ENCODE measurements at regions not wholly inside any gene's neighbourhood (a gene's known extent, or its start where the extent isn't known, plus 50 kb on each side); places are given as distances from the start of the nearest gene placed in this dataset.
A peak's percentile ranks its signal among the peaks of the same experiment; 100 is the strongest.

DNA sequence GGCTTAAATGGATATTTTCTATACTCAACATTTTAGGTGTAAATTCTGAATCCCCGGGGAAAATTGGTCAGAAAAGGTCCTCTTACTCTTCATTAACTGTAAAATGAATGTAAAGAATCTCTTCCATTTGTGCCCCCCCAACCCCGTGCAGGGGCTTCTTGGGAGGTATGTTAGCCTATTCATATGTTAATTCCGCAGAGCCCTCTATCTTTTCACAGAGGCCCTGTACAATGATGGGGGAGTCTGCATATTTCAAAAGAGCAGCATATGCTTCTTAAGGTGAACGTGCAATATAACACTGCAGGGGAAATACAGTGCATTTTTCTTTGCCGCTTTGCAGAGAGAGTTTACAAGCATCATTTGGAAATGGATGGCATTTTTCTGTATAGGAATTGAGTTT is 88.5 kb upstream of the CXorf66 start:
- Histone ChIP-seq H3K27me3 (ENCODE audit: insufficient read depth) (no peaks in the 10 kb centered on the region), H3F3A (replicated peaks; ENCODE audit: low read depth) (no peaks in the 10 kb centered on the region), H4K20me1 (replicated peaks; ENCODE audit: insufficient read depth) (no peaks in the 10 kb centered on the region), H3K4me2 (peak overlapping the region; percentile 58; the same call in 1 of the 2 replicates), H3K27ac (ENCODE audit: low read depth) (no peak overlapping the region), H3K4me3 (no peak overlapping the region; the same call in 1 of the 2 replicates), H3K79me2 (replicated peaks; ENCODE audit: insufficient read depth) (no peaks in the 10 kb centered on the region), H3K36me3 (ENCODE audit: insufficient read depth) (no peaks in the 10 kb centered on the region), H3K4me1 (ENCODE audit: insufficient read depth) (peaks cover 32% of the 10 kb centered on the region), H3K9me2 (ENCODE audit: insufficient read depth) (no peaks in the 10 kb centered on the region), H2AFZ (no peak overlapping the region)
- Mint-ChIP-seq H3K9me3 (no peaks in the 10 kb centered on the region), H3K4me1 (peaks cover 23% of the 10 kb centered on the region; the same call in 2 of the 3 replicates), H3K27ac (no peak overlapping the region), H3K36me3 (ENCODE audit: low read depth) (no peaks in the 10 kb centered on the region), H3K27me3 (ENCODE audit: insufficient read depth, low read depth, poor library complexity) (peaks cover 10% of the 10 kb centered on the region), H3K4me3 (no peak overlapping the region)
- ATAC-seq: no peak
- peak; percentile 35 for DNase-seq (ENCODE audit: low spot score)
- TF ChIP-seq ZNF331 (CRISPR knock-in tag; IDR thresholded peaks at IDR 0.05; ENCODE audit: low read depth) (no peak), REST (IDR thresholded peaks at IDR 0.05; ENCODE audit: unreplicated experiment) (no peak)

DNA sequence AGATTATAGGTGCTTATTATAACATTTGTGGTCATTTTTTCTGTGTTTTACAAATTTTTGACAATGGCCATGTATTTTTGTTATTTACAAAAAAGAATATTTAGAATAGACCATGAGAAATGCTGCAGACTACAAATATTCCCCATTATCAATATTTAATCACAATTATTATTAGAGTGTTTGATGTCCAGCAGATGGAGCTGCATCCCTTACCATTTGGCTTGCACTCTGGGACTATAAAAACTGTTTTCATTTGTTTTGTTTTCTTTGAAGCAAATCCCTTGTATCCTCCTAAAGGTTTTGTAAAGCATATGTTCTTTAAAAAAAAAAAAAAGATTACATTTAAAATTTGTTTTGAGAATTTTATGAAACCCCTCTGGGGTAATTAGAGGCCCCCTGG is 85.6 kb upstream of the CXorf66 start:
- no peak for ATAC-seq
- H3K4me2 ChIP-seq: no peak overlapping the region; the same call in 1 of the 2 replicates
- H3K27ac ChIP-seq (ENCODE audit: low read depth): no peak overlapping the region
- Mint-ChIP-seq H3K4me3 (no peak overlapping the region), H3K27ac (no peak overlapping the region), H3K4me1 (peaks cover 18% of the 10 kb centered on the region; the same call in 2 of the 3 replicates), H3K36me3 (ENCODE audit: low read depth) (no peaks in the 10 kb centered on the region), H3K27me3 (ENCODE audit: insufficient read depth, low read depth, poor library complexity) (peaks cover 6% of the 10 kb centered on the region), H3K9me3 (no peaks in the 10 kb centered on the region)
- no peak overlapping the region for H2AFZ ChIP-seq
- H3K27me3 ChIP-seq (ENCODE audit: insufficient read depth): no peaks in the 10 kb centered on the region
- no peaks in the 10 kb centered on the region for H3K9me2 ChIP-seq (ENCODE audit: insufficient read depth)
- no peaks in the 10 kb centered on the region for H3K36me3 ChIP-seq (ENCODE audit: insufficient read depth)
- no peak overlapping the region for H3K4me3 ChIP-seq
- peak; percentile 30 for DNase-seq (ENCODE audit: low spot score)
- H3K79me2 ChIP-seq (replicated peaks; ENCODE audit: insufficient read depth): no peaks in the 10 kb centered on the region
- H3K4me1 ChIP-seq (ENCODE audit: insufficient read depth): peaks cover 34% of the 10 kb centered on the region
- no peaks in the 10 kb centered on the region for H3F3A ChIP-seq (replicated peaks; ENCODE audit: low read depth)
- H4K20me1 ChIP-seq (replicated peaks; ENCODE audit: insufficient read depth): no peaks in the 10 kb centered on the region
- TF ChIP-seq ZNF331 (CRISPR knock-in tag; IDR thresholded peaks at IDR 0.05; ENCODE audit: low read depth) (no peak), REST (IDR thresholded peaks at IDR 0.05; ENCODE audit: unreplicated experiment) (no peak), ZNF114 (CRISPR knock-in tag; IDR thresholded peaks at IDR 0.05) (no peak)
- TF ChIP-seq, protein P1, sequence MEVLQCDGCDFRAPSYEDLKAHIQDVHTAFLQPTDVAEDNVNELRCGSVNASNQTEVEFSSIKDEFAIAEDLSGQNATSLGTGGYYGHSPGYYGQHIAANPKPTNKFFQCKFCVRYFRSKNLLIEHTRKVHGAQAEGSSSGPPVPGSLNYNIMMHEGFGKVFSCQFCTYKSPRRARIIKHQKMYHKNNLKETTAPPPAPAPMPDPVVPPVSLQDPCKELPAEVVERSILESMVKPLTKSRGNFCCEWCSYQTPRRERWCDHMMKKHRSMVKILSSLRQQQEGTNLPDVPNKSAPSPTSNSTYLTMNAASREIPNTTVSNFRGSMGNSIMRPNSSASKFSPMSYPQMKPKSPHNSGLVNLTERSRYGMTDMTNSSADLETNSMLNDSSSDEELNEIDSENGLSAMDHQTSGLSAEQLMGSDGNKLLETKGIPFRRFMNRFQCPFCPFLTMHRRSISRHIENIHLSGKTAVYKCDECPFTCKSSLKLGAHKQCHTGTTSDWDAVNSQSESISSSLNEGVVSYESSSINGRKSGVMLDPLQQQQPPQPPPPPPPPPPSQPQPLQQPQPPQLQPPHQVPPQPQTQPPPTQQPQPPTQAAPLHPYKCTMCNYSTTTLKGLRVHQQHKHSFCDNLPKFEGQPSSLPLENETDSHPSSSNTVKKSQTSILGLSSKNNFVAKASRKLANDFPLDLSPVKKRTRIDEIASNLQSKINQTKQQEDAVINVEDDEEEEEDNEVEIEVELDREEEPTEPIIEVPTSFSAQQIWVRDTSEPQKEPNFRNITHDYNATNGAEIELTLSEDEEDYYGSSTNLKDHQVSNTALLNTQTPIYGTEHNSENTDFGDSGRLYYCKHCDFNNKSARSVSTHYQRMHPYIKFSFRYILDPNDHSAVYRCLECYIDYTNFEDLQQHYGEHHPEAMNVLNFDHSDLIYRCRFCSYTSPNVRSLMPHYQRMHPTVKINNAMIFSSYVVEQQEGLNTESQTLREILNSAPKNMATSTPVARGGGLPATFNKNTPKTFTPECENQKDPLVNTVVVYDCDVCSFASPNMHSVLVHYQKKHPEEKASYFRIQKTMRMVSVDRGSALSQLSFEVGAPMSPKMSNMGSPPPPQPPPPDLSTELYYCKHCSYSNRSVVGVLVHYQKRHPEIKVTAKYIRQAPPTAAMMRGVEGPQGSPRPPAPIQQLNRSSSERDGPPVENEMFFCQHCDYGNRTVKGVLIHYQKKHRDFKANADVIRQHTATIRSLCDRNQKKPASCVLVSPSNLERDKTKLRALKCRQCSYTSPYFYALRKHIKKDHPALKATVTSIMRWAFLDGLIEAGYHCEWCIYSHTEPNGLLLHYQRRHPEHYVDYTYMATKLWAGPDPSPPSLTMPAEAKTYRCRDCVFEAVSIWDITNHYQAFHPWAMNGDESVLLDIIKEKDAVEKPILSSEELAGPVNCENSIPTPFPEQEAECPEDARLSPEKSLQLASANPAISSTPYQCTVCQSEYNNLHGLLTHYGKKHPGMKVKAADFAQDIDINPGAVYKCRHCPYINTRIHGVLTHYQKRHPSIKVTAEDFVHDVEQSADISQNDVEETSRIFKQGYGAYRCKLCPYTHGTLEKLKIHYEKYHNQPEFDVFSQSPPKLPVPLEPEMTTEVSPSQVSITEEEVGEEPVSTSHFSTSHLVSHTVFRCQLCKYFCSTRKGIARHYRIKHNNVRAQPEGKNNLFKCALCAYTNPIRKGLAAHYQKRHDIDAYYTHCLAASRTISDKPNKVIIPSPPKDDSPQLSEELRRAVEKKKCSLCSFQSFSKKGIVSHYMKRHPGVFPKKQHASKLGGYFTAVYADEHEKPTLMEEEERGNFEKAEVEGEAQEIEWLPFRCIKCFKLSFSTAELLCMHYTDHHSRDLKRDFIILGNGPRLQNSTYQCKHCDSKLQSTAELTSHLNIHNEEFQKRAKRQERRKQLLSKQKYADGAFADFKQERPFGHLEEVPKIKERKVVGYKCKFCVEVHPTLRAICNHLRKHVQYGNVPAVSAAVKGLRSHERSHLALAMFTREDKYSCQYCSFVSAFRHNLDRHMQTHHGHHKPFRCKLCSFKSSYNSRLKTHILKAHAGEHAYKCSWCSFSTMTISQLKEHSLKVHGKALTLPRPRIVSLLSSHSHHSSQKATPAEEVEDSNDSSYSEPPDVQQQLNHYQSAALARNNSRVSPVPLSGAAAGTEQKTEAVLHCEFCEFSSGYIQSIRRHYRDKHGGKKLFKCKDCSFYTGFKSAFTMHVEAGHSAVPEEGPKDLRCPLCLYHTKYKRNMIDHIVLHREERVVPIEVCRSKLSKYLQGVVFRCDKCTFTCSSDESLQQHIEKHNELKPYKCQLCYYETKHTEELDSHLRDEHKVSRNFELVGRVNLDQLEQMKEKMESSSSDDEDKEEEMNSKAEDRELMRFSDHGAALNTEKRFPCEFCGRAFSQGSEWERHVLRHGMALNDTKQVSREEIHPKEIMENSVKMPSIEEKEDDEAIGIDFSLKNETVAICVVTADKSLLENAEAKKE (CRISPR knock-in tag; IDR thresholded peaks at IDR 0.05): no peak
- TF ChIP-seq, protein P2, sequence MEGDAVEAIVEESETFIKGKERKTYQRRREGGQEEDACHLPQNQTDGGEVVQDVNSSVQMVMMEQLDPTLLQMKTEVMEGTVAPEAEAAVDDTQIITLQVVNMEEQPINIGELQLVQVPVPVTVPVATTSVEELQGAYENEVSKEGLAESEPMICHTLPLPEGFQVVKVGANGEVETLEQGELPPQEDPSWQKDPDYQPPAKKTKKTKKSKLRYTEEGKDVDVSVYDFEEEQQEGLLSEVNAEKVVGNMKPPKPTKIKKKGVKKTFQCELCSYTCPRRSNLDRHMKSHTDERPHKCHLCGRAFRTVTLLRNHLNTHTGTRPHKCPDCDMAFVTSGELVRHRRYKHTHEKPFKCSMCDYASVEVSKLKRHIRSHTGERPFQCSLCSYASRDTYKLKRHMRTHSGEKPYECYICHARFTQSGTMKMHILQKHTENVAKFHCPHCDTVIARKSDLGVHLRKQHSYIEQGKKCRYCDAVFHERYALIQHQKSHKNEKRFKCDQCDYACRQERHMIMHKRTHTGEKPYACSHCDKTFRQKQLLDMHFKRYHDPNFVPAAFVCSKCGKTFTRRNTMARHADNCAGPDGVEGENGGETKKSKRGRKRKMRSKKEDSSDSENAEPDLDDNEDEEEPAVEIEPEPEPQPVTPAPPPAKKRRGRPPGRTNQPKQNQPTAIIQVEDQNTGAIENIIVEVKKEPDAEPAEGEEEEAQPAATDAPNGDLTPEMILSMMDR (conservative IDR thresholded peaks at IDR 0.05; ENCODE audit: low read depth in 2 of 2): peak; percentile 52 to 57

Measured in GM23338 (cell line).